ENCODE measurements at regions not wholly inside any gene's neighbourhood (a gene's known extent, or its start where the extent isn't known, plus 50 kb on each side); places are given as distances from the start of the nearest gene placed in this dataset.

GRCh38 chr7:46079421-46079820 lies 158.3 kb upstream of the IGFBP3 start:
- Mint-ChIP-seq H3K4me1 (0 out of 3 replicates have a peak, but pooled peaks cover 6% of the 10 kb centered on the region), H3K9me3 (no peaks in the 10 kb centered on the region; the same call in 2 of the 3 replicates), H3K36me3 (ENCODE audit: low read depth) (no peaks in the 10 kb centered on the region), H3K4me3 (no peak overlapping the region), H3K27me3 (ENCODE audit: insufficient read depth, low read depth, poor library complexity) (no peaks in the 10 kb centered on the region), H3K27ac (no peak overlapping the region)
- H2AFZ ChIP-seq: no peak overlapping the region
- no peaks in the 10 kb centered on the region for H3F3A ChIP-seq (replicated peaks; ENCODE audit: low read depth)
- DNase-seq (ENCODE audit: low spot score) (no peak), ATAC-seq (no peak)
- H3K4me2 ChIP-seq: no peak overlapping the region
- no peak for TF ChIP-seq ETS1 (IDR thresholded peaks at IDR 0.05)
- TF ChIP-seq NANOG (IDR thresholded peaks at IDR 0.05; ENCODE audit: borderline replicate concordance): no peak
- TF ChIP-seq ZNF114 (CRISPR knock-in tag; IDR thresholded peaks at IDR 0.05): no peak
- no peak overlapping the region for H3K27ac ChIP-seq (ENCODE audit: low read depth)
- peaks cover 8% of the 10 kb centered on the region for H3K4me1 ChIP-seq (ENCODE audit: insufficient read depth)
- no peaks in the 10 kb centered on the region; the same call in 1 of the 2 replicates for H3K9me2 ChIP-seq (ENCODE audit: insufficient read depth)
- H3K4me3 ChIP-seq: no peak overlapping the region
- no peaks in the 10 kb centered on the region for H3K79me2 ChIP-seq (replicated peaks; ENCODE audit: insufficient read depth)
- no peaks in the 10 kb centered on the region for H4K20me1 ChIP-seq (replicated peaks; ENCODE audit: insufficient read depth)
- no peaks in the 10 kb centered on the region for H3K27me3 ChIP-seq (ENCODE audit: insufficient read depth)
- no peaks in the 10 kb centered on the region for H3K36me3 ChIP-seq (ENCODE audit: insufficient read depth)

GRCh38 chr7:46076527-46076926 lies 155.5 kb upstream of the IGFBP3 start:
- no peak for DNase-seq (ENCODE audit: low spot score)
- H3K27ac Mint-ChIP-seq: no peak overlapping the region
- no peak for TF ChIP-seq POLR2AphosphoS5 (IDR thresholded peaks at IDR 0.05; ENCODE audit: low read depth)
- no peak for TF ChIP-seq CTCF (conservative IDR thresholded peaks at IDR 0.05; ENCODE audit: low read depth in 2 of 2)
- TF ChIP-seq EZH2 (IDR thresholded peaks at IDR 0.05; ENCODE audit: low read depth, unreplicated experiment): no peak
- no peak for TF ChIP-seq ZNF462 (CRISPR knock-in tag; IDR thresholded peaks at IDR 0.05)
- no peak for TF ChIP-seq ZNF331 (CRISPR knock-in tag; IDR thresholded peaks at IDR 0.05; ENCODE audit: low read depth)
- TF ChIP-seq JUNB (IDR thresholded peaks at IDR 0.05; ENCODE audit: unreplicated experiment): no peak
- no peak for TF ChIP-seq REST (IDR thresholded peaks at IDR 0.05; ENCODE audit: unreplicated experiment)

More at GRCh38 chr7:46076527-46076926, 155.5 kb upstream of the IGFBP3 start:
- Histone ChIP-seq H3K27me3 (ENCODE audit: insufficient read depth) (no peaks in the 10 kb centered on the region), H3K4me2 (no peak overlapping the region), H3K79me2 (replicated peaks; ENCODE audit: insufficient read depth) (no peaks in the 10 kb centered on the region), H3K27ac (ENCODE audit: low read depth) (no peak overlapping the region), H2AFZ (no peak overlapping the region), H3K36me3 (ENCODE audit: insufficient read depth) (no peaks in the 10 kb centered on the region), H3K9me2 (ENCODE audit: insufficient read depth) (no peaks in the 10 kb centered on the region; the same call in 1 of the 2 replicates), H4K20me1 (replicated peaks; ENCODE audit: insufficient read depth) (no peaks in the 10 kb centered on the region), H3K4me1 (ENCODE audit: insufficient read depth) (peaks cover 8% of the 10 kb centered on the region), H3K4me3 (no peak overlapping the region), H3F3A (replicated peaks; ENCODE audit: low read depth) (no peaks in the 10 kb centered on the region)
- ATAC-seq: no peak
- no peaks in the 10 kb centered on the region for H3K27me3 Mint-ChIP-seq (ENCODE audit: insufficient read depth, low read depth, poor library complexity)
- H3K36me3 Mint-ChIP-seq (ENCODE audit: low read depth): no peaks in the 10 kb centered on the region
- H3K9me3 Mint-ChIP-seq: no peaks in the 10 kb centered on the region; the same call in 2 of the 3 replicates
- H3K4me3 Mint-ChIP-seq: no peak overlapping the region
- H3K4me1 Mint-ChIP-seq: 0 out of 3 replicates have a peak, but pooled peaks cover 6% of the 10 kb centered on the region
